Uterus (tissue), 2 donors: ENCODE measurements at regions not wholly inside any gene's neighbourhood (a gene's known extent, or its start where the extent isn't known, plus 50 kb on each side); places are given as distances from the start of the nearest gene placed in this dataset.

Experiments used
- CTCF ChIP-seq, 4 experiments: fragments of 200-600 bp in 2 of 4; fragments of 450-650 bp in 2 of 4; sonication (generic) in 2 of 4; IDR thresholded peaks; one replicate each; pipeline ENCODE4 v1.5.1; 2016 to 2019; ENCODE audit warnings: antibody characterized with exemption in 4 of 4, mild to moderate bottlenecking in 2 of 4, moderate library complexity in 1 of 4
- POLR2A ChIP-seq, 2 donors: fragments of 450-650 bp; IDR thresholded peaks; one replicate each; pipeline ENCODE4 v1.6.1; 2016; ENCODE audit warnings: antibody characterized with exemption in 2 of 2, mild to moderate bottlenecking in 1 of 2, moderate library complexity in 1 of 2

- TF ChIP-seq CTCF (IDR thresholded peaks at IDR 0.05) (no peak), POLR2A (IDR thresholded peaks at IDR 0.05) (no peak)
Measured at GRCh38 chr6:114879693-114880092, 536.9 kb upstream of the HS3ST5 start.
